Mucosa of descending colon (tissue), 3 donors: ENCODE measurements at regions not wholly inside any gene's neighbourhood (a gene's known extent, or its start where the extent isn't known, plus 50 kb on each side); places are given as distances from the start of the nearest gene placed in this dataset.

Source experiments
- ATAC-seq: fragments of 200-7000 bp; cut with Tn5 transposase; one replicate; pipeline ENCODE4 v1.9.1; 2020; ENCODE audit warnings: mild to moderate bottlenecking, moderate library complexity
- DNase-seq, 3 donors: peaks; one replicate each; pipeline ENCODE4 v3.0.0-alpha.2; 2020
- H3K36me3 ChIP-seq: fragments of 200-600 bp; one replicate; pipeline ENCODE4 v1.8.0; 2021; ENCODE audit warnings: low read depth, mild to moderate bottlenecking
- H3K4me1 ChIP-seq: fragments of 200-600 bp; one replicate; pipeline ENCODE4 v1.8.0; 2021; ENCODE audit warnings: low read depth, mild to moderate bottlenecking
- H3K4me3 ChIP-seq: fragments of 200-600 bp; one replicate; pipeline ENCODE4 v1.8.0; 2021; ENCODE audit warnings: mild to moderate bottlenecking
- H3K9me3 ChIP-seq: fragments of 200-600 bp; one replicate; pipeline ENCODE4 v1.8.0; 2021; ENCODE audit warnings: mild to moderate bottlenecking
- CTCF ChIP-seq: fragments of 200-600 bp; IDR thresholded peaks from one replicate; pipeline ENCODE4 v1.8.0; 2022; ENCODE audit warnings: antibody characterized with exemption, mild to moderate bottlenecking
- intact Hi-C, 2 donors: fragments of 100-400 bp; cut with DNase I in 1 of 2; cut with micrococcal nuclease in 1 of 2; formaldehyde crosslinking; loops; one replicate each; pipeline versions ENCODE4 v1.11.0 to v1.11.1; 2022; cut with DNase I, micrococcal nuclease
- donor health status: DM: no; HTN: no; CAD: no; lungs with moderate emphysema.
- donor health status: DM: no; HTN: no; CAD: no.
- donor health status: DM: no; HTN: yes; CAD: no.

- Histone ChIP-seq H3K36me3 (no peaks in the 10 kb centered on the region), H3K9me3 (no peaks in the 10 kb centered on the region), H3K4me3 (no peak overlapping the region), H3K4me1 (no peaks in the 10 kb centered on the region)
- DNase-seq (no peak), ATAC-seq (no peak)
- intact Hi-C loops = no loop called here
- TF ChIP-seq CTCF = no peak
Measured at GRCh38 chr4:156194896-156195295, 241.2 kb upstream of the CTSO start.

- Histone ChIP-seq H3K9me3 (no peaks in the 10 kb centered on the region), H3K36me3 (no peaks in the 10 kb centered on the region), H3K4me3 (no peak overlapping the region), H3K4me1 (no peaks in the 10 kb centered on the region)
- no peak for TF ChIP-seq CTCF
- DNase-seq (no peak), ATAC-seq (no peak)
- intact Hi-C loops = no loop called here
Measured at GRCh38 chr4:156193800-156194199, 240.1 kb upstream of the CTSO start.

- intact Hi-C loops = no loop called here
- ATAC-seq (no peak), DNase-seq (no peak)
- no peaks in the 10 kb centered on the region for H3K4me1 ChIP-seq
- H3K9me3 ChIP-seq = no peaks in the 10 kb centered on the region
- H3K36me3 ChIP-seq = no peaks in the 10 kb centered on the region
- no peak for TF ChIP-seq CTCF
- no peak overlapping the region for H3K4me3 ChIP-seq
Measured at GRCh38 chr4:156193106-156193505, 239.4 kb upstream of the CTSO start.

- H3K9me3 ChIP-seq = no peaks in the 10 kb centered on the region
- H3K36me3 ChIP-seq = no peaks in the 10 kb centered on the region
- ATAC-seq = no peak
- intact Hi-C loops = no loop called here
- no peak overlapping the region for H3K4me3 ChIP-seq
- H3K4me1 ChIP-seq = no peaks in the 10 kb centered on the region
- TF ChIP-seq CTCF = no peak
- no peak for DNase-seq
Measured at GRCh38 chr4:156192033-156192432, 238.4 kb upstream of the CTSO start.

GRCh38 chr4:156191044-156191781 lies 237.5 kb upstream of the CTSO start:
- Histone ChIP-seq H3K4me3 (no peak overlapping the region), H3K36me3 (no peaks in the 10 kb centered on the region), H3K4me1 (no peaks in the 10 kb centered on the region), H3K9me3 (no peaks in the 10 kb centered on the region)
- TF ChIP-seq CTCF = no peak
- DNase-seq (no peak), ATAC-seq (no peak)
- intact Hi-C loops = no loop called here

- no peak for DNase-seq
- intact Hi-C loops = no loop called here
Measured at GRCh38 chr4:156190615-156191014, 236.9 kb upstream of the CTSO start.

More at GRCh38 chr4:156190615-156191014, 236.9 kb upstream of the CTSO start:
- ATAC-seq = no peak
- H3K36me3 ChIP-seq = no peaks in the 10 kb centered on the region
- no peak overlapping the region for H3K4me3 ChIP-seq
- H3K4me1 ChIP-seq = no peaks in the 10 kb centered on the region
- H3K9me3 ChIP-seq = no peaks in the 10 kb centered on the region
- TF ChIP-seq CTCF = no peak
